GM19035 (cell line): ENCODE measurements at regions not wholly inside any gene's neighbourhood (a gene's known extent, or its start where the extent isn't known, plus 50 kb on each side); places are given as distances from the start of the nearest gene placed in this dataset.
"Not testable (repeated sequence)": the region's sequence is repeated elsewhere in the genome, so short reads cannot be mapped to it uniquely, and the experiment has no call there.

Experiments
- ATAC-seq: cut with Tn5 transposase; IDR thresholded peaks from one replicate; pipeline ENCODE4 v1.9.1; 2021; ENCODE audit not compliant: unreplicated experiment

DNA sequence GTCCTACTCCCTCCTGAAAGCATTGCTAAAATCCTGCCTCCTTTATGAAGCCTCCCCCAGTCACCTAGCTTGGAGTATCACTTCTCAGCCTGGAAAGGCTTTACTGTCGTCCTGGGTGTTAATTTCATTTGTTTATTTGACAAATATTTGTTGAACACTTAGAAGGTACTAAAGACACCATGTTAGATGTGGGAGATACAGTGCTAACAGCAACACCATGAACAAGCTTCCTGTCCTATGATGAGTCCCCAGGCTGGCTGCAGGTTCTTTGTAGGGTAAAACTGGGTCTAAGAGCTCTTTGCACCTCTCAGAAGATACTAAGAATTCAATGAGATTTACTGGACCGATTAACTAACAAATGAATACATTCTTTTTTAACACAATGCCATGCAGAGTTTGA, 109.2 kb upstream of the TMEM170B start:
- ATAC-seq, result no peak

- ATAC-seq, result no peak
These were observed 109.8 kb upstream of the TMEM170B start for GRCh38 chr6:11427723-11428245.

DNA sequence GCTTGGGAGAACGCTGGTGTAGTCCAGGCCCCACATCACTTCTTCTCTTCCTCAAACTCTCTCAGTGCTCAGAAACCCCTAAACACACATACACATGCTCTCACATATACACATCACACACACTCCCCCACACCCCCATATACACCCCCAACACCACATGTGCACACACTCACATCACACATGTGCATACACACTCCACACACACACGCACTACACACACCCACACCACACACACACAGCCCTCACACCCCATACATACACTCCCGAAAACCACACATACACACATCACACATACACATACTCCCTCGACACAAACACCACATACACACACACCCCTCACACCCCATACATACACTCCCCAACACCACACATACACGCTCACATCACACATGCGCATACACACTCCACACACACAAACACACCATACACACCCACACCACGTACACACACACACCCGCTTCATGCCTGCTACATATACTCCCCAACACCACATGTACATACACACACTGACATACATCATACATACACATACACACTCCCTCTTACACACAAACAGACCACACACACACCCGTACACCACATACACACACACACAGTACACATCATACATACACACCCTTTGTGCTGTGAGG, 110.3 kb upstream of the TMEM170B start:
- ATAC-seq, result no peak

DNA sequence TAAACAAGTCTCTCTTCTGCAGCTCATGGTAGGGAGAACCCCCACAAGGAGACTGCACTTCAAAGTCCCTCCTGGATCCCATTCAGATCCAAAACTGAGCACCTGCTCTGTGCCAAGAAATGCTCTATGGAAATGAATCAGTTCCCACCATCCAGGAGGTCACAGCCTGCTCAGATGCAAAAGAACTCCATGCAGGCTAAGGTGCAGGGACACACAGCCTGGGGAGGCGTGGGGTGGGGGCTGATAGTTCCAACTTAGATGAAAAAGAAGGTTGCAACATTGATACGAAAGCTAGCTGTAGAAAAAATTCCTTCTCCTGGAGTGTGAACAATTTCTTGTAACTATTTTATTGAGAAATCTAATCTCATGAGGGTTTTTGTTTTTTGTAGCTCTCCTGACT, 111.0 kb upstream of the TMEM170B start:
- no peak for ATAC-seq

- ATAC-seq, result no peak
These were observed 111.7 kb upstream of the TMEM170B start for GRCh38 chr6:11425876-11426275.

DNA sequence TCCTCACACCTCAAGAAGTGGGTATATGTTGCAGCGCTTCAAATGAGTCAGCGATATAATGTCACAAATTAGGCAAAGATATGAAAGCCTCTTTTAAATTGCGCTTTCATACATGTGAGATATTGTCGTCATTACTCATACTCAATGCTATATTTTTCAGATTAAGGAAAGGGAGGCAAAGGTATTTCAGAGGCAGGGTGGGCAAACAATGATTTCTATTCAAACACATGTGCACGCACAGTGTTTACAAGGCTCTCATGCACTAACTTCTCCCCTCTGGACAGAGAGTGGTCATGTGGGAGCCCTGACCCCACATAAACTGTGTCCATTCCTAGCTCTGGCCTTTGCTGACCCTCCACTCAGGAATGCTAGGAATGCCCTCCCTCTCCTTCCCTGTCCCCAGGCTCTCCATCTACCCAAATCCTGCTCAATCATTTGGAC, 112.1 kb upstream of the TMEM170B start:
- no peak for ATAC-seq

- ATAC-seq, result no peak
These were observed 113.0 kb upstream of the TMEM170B start for GRCh38 chr6:11424395-11425034.

GRCh38 chr6:11423667-11424066, 113.9 kb upstream of the TMEM170B start:
- no peak for ATAC-seq

GRCh38 chr6:11423072-11423471, 114.5 kb upstream of the TMEM170B start:
- no peak for ATAC-seq

DNA sequence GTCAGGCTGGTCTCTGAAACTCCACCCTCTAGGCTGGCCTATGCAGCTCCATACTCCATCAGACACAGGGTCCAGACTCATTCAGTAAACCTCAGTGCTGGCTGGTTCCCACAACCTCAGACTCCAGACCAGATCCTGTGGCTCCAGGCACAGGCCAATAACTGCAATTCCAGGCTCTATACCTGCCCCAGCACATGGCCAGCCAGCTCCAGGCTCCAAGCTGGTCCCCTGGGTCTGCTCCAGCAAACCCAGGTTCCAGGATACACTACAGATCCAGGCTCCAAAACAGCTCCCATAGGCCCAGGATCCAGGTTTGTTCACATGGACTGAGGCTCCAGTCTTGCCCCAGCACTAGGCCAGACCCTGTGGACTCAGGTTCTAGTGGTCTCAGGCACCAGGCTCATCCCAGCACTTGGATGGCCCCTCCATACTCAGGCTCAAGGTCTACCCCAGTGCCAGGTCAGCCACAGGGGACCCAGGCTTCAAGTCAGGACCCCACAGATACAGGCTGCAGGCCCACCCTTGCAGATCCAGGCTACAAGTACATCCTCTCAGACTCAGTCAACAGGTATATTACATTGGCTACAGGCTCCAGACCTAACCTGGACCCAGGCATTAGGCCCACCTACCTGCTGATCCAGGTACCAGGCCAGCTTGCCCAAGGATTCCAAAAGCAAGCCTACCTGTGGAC, 117.6 kb upstream of the TMEM170B start:
- ATAC-seq, result no peak

- no peak for ATAC-seq
These were observed 119.2 kb upstream of the TMEM170B start for GRCh38 chr6:11418290-11418905.

DNA sequence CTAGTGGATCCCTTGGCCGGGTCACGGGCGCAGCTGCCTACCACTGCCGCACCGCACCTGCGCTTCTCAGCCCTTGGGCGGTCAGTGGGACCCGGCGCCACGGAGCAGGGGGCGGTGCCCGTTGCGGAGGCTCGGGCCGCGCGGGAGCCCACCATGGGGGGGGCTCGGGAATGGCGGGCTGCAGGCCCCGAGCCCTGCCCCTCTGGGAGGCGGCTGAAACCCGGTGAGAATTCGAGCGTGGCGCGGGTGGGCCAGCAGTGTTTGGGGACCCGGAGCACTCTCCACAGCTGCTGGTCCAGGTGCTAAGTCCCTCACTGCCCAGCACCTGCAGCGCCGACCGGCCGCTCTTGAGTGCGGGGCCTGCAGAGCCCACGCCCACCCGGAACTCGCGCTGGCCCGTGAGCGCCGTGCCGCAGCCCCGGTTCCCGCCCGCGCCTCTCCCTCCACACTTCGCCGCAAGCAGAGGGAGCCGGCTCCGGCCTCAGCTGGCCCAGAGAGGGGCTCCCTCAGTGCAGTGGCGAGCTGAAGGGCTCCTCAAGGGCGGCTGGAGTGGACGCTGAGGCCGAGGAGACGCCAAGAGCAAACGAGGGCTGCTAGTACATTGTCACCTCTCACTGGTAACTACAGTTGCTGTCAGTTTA, 120.5 kb upstream of the TMEM170B start:
- no peak for ATAC-seq

DNA sequence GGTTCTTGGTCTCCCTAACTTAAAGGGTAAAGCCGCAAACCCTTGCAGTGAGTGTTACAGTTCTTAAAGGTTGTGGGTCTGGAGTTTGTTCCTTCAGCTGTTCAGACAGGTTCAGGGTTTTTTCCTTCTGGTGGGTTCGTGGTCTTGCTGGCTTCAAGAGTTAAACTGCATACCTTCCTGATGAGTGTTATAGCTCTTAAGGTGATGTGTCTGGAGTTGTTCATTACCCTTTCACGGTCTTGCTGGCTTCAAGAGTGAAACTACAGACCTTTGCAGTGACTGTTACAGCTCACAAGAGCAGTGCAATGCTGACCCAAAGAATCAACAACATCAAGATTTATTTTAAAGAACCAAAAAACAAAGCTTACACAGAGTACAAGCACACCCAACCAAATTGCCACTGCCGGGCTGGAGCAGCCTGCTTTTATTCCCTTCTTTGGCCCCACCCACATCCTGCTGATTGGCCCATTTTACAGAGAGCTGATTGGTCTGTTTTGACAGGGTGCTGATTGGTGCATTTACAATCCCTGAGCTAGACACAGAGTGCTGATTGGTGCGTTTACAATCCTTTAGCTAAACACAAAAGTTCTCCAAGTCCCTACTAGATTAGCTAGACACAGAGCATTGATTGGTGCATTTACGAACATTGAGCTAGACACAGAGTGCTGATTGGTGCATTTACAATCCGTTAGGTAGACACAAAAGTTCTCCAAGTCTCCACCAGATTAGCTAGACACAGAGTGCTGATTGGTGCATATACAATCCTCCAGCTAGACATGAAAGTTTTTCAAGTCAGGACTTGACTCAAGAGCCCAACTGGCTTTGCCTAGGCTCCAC, 121.2 kb upstream of the TMEM170B start:
- not testable (repeated sequence) for ATAC-seq

DNA sequence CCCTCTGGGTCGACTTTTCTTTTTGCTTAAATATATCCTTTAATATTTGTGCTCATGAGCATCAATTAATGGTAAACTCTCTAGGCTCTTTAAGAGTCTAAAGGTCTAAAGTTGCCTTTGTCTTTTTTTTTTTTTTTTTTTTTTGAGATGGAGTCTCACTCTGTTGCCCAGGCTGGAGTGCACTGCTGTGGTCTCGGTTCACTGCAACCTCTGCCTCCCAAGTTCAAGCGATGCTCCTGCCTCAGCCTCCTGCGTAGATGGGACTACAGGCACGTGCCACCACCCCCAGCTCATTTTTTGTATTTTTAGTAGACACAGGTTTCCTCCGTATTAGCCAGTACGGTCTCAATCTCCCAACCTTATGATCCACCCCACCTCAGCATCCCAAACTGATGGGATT, 122.0 kb upstream of the TMEM170B start:
- ATAC-seq, result no peak

- ATAC-seq, result no peak
These were observed 123.2 kb upstream of the TMEM170B start for GRCh38 chr6:11414176-11414963.

DNA sequence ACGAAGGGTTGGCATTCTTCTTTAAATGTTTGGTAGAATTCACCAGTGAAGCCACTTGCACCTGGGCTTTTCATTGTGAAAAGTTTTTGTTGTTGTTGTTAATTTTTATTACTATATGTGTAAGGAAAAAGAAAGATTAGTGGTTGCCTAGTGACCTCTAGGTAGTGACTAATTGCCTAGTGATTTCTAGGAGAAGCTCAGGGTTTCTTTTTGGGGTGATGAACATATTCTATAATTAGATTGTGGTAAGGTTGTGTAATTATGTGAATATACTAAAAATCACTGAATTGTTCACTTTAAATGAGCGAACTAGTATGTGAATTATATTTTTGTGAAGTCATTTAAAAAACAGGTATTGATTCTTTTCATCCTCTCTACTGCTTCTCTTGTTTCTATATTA, 123.8 kb upstream of the TMEM170B start:
- ATAC-seq, result no peak

DNA sequence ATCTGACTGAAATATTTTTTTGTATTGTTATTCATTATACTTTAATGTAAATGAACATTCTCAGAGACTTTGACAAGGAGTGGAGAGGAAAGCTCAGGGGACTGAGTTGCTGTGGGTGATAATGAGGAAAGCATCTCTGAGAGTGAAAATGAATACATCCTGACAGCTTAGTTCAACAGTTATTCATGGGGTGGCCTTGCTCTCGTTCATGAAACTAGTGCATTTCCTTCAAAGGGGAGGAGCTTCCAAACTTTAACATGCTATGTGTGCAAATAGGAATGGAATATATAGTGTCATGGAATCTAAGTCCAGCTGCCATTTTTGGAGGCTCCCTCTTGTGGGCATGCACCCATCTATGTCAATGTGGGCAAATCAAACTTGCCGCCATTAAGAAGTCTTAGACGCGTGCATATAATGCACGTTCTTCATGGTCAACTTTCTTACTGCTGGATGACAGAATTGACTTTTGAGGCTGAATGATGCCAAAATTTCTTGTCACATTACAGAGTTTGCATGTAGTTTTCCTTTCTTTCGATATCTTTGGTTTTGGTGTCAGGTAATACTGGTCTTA, 124.3 kb upstream of the TMEM170B start:
- ATAC-seq, result no peak

- ATAC-seq, result no peak
These were observed 124.9 kb upstream of the TMEM170B start for GRCh38 chr6:11412616-11413015.

DNA sequence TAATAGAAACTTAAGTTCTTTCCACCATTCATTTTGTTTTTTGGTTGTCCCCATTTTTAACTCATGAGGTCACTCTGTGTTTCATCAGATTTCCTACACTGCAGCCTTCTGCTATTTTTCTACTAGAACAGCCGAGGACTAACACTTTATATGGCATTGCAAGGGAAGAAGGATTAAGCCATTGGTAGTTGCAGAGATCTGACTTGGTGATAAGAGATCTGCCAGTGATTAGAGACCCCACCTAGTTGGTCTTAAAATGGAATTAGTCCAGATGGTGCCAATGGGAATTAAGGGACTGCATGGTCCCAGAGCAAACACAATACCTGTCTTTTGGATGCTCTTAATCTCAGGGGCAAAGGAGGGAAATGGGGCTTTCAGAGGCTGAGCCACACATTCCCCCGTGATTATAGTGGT, 125.5 kb upstream of the TMEM170B start:
- ATAC-seq, result no peak
